Astrocyte (in vitro differentiated cells and primary cell): ENCODE measurements at regions not wholly inside any gene's neighbourhood (a gene's known extent, or its start where the extent isn't known, plus 50 kb on each side); places are given as distances from the start of the nearest gene placed in this dataset.

ENCODE experiments used
- DNase-seq: peaks from one replicate; pipeline ENCODE4 v3.0.0-alpha.2; 2010; ENCODE audit warnings: low read depth
- FAIRE-seq: peaks from 2 replicates; lab custom pipeline; 2011; peaks lifted over from hg19 to GRCh38; lab: Jason Lieb, UNC
- H2AFZ ChIP-seq: 2 replicates; pipeline ENCODE4 v1.6.0; 2012; ENCODE audit warnings: low read depth, low read length, inconsistent platforms
- H3K27ac ChIP-seq: 2 replicates; pipeline ENCODE4 v1.5.1; 2011; ENCODE audit warnings: low read depth, low read length, inconsistent platforms
- H3K27me3 ChIP-seq: 2 replicates; pipeline ENCODE4 v1.6.0; 2011; ENCODE audit warnings: low read length, inconsistent platforms; ENCODE audit not compliant: insufficient read depth
- H3K36me3 ChIP-seq: 2 replicates; pipeline ENCODE4 v1.5.1; 2011; ENCODE audit warnings: low read length, inconsistent platforms; ENCODE audit not compliant: insufficient read depth
- H3K4me1 ChIP-seq: 2 replicates; pipeline ENCODE4 v1.5.1; 2011; ENCODE audit warnings: low read length, inconsistent platforms; ENCODE audit not compliant: insufficient read depth
- H3K4me2 ChIP-seq: 2 replicates; pipeline ENCODE4 v1.6.0; 2012; ENCODE audit warnings: low read length, inconsistent platforms
- H3K4me3 ChIP-seq: 2 replicates; pipeline ENCODE4 v1.5.1; 2011; ENCODE audit warnings: low read depth, mild to moderate bottlenecking, low read length, inconsistent platforms; ENCODE audit not compliant: insufficient read depth
- H3K79me2 ChIP-seq: 2 replicates; pipeline ENCODE4 v1.6.0; 2012; ENCODE audit warnings: mild to moderate bottlenecking, low read length, inconsistent platforms; ENCODE audit not compliant: insufficient read depth
- H3K9ac ChIP-seq: 2 replicates; pipeline ENCODE4 v1.6.0; 2012; ENCODE audit warnings: mild to moderate bottlenecking, low read length, inconsistent platforms
- H3K9me3 ChIP-seq: 2 replicates; pipeline ENCODE4 v1.5.1; 2012; ENCODE audit warnings: low read depth, mild to moderate bottlenecking, low read length, inconsistent platforms; ENCODE audit not compliant: insufficient read depth
- H4K20me1 ChIP-seq: 2 replicates; pipeline ENCODE4 v1.6.0; 2012; ENCODE audit warnings: low read length, inconsistent platforms; ENCODE audit not compliant: insufficient read depth
- H3K27ac Mint-ChIP-seq: one replicate; pipeline ENCODE4 v1.8.0; 2021; ENCODE audit warnings: mild to moderate bottlenecking, mixed read lengths; ENCODE audit not compliant: unreplicated experiment
- H3K27me3 Mint-ChIP-seq: one replicate; pipeline ENCODE4 v1.8.0; 2021; ENCODE audit warnings: low read depth, mixed read lengths; ENCODE audit not compliant: unreplicated experiment
- H3K36me3 Mint-ChIP-seq: one replicate; pipeline ENCODE4 v1.8.0; 2021; ENCODE audit warnings: low read depth, mixed read lengths; ENCODE audit not compliant: unreplicated experiment
- H3K4me1 Mint-ChIP-seq: one replicate; pipeline ENCODE4 v1.8.0; 2021; ENCODE audit warnings: low read depth, mixed read lengths; ENCODE audit not compliant: unreplicated experiment
- H3K4me3 Mint-ChIP-seq: one replicate; pipeline ENCODE4 v1.8.0; 2021; ENCODE audit warnings: mild to moderate bottlenecking, moderate library complexity, mixed read lengths; ENCODE audit not compliant: unreplicated experiment
- H3K9me3 Mint-ChIP-seq: one replicate; pipeline ENCODE4 v1.8.0; 2021; ENCODE audit warnings: mild to moderate bottlenecking, mixed read lengths; ENCODE audit not compliant: unreplicated experiment
- CTCF ChIP-seq: IDR thresholded peaks from 2 replicates; pipeline ENCODE4 v1.5.1; 2011; ENCODE audit warnings: low read depth, mild to moderate bottlenecking, inconsistent platforms, low read length, moderate library complexity; ENCODE audit not compliant: insufficient read depth
- EZH2 ChIP-seq: IDR thresholded peaks from 2 replicates; pipeline ENCODE4 v1.6.1; 2012; ENCODE audit warnings: mild to moderate bottlenecking, low read length, inconsistent platforms; ENCODE audit not compliant: insufficient read depth

GRCh38 chr2:2765176-2765800 lies 434.2 kb upstream of the MYT1L start:
- no peak for FAIRE-seq
- H3K9me3 ChIP-seq: peaks cover 19% of the 10 kb centered on the region

GRCh38 chr2:2764739-2765138 lies 433.7 kb upstream of the MYT1L start:
- no peaks in the 10 kb centered on the region for H4K20me1 ChIP-seq
- FAIRE-seq: no peak
- no peaks in the 10 kb centered on the region for H3K36me3 ChIP-seq
- Mint-ChIP-seq H3K36me3 (no peaks in the 10 kb centered on the region), H3K27me3 (peaks cover 13% of the 10 kb centered on the region), H3K4me3 (no peak overlapping the region), H3K9me3 (peaks cover 14% of the 10 kb centered on the region), H3K4me1 (peaks cover 10% of the 10 kb centered on the region), H3K27ac (no peak overlapping the region)
- no peaks in the 10 kb centered on the region for H3K4me1 ChIP-seq
- peaks cover 19% of the 10 kb centered on the region for H3K9me3 ChIP-seq
- H3K4me2 ChIP-seq: no peak overlapping the region
- H3K4me3 ChIP-seq: no peak overlapping the region
- no peak overlapping the region for H3K27ac ChIP-seq
- no peaks in the 10 kb centered on the region for H3K27me3 ChIP-seq
- no peaks in the 10 kb centered on the region for H3K79me2 ChIP-seq
- H3K9ac ChIP-seq: no peak overlapping the region
- no peak overlapping the region for H2AFZ ChIP-seq
- TF ChIP-seq EZH2: no peak
- TF ChIP-seq CTCF: no peak
- no peak for DNase-seq

More at GRCh38 chr2:2765176-2765800, 434.2 kb upstream of the MYT1L start:
- TF ChIP-seq EZH2 (no peak), CTCF (no peak)
- H3K9ac ChIP-seq: no peak overlapping the region
- no peaks in the 10 kb centered on the region for H4K20me1 ChIP-seq
- H3K4me1 ChIP-seq: no peaks in the 10 kb centered on the region
- H3K27ac ChIP-seq: no peak overlapping the region
- H3K36me3 ChIP-seq: no peaks in the 10 kb centered on the region
- H3K36me3 Mint-ChIP-seq: no peaks in the 10 kb centered on the region
- no peak for DNase-seq
- H3K4me3 Mint-ChIP-seq: no peak overlapping the region
- no peak overlapping the region for H3K27ac Mint-ChIP-seq
- H3K4me3 ChIP-seq: no peak overlapping the region
- no peaks in the 10 kb centered on the region for H3K79me2 ChIP-seq
- no peak overlapping the region for H2AFZ ChIP-seq
- no peaks in the 10 kb centered on the region for H3K27me3 ChIP-seq
- H3K4me2 ChIP-seq: no peak overlapping the region
- peaks cover 14% of the 10 kb centered on the region for H3K9me3 Mint-ChIP-seq
- H3K27me3 Mint-ChIP-seq: peaks cover 17% of the 10 kb centered on the region
- peaks cover 10% of the 10 kb centered on the region for H3K4me1 Mint-ChIP-seq

- Histone ChIP-seq H3K4me1 (no peaks in the 10 kb centered on the region), H4K20me1 (no peaks in the 10 kb centered on the region), H3K4me3 (no peak overlapping the region), H3K79me2 (no peaks in the 10 kb centered on the region), H3K27me3 (no peaks in the 10 kb centered on the region), H3K36me3 (no peaks in the 10 kb centered on the region), H3K9ac (no peak overlapping the region), H3K27ac (no peak overlapping the region), H3K4me2 (no peak overlapping the region), H3K9me3 (peaks cover 19% of the 10 kb centered on the region), H2AFZ (no peak overlapping the region)
- DNase-seq (no peak), FAIRE-seq (no peak)
- H3K27me3 Mint-ChIP-seq: peaks cover 13% of the 10 kb centered on the region
- TF ChIP-seq CTCF: no peak
- TF ChIP-seq EZH2: no peak
- H3K4me3 Mint-ChIP-seq: no peak overlapping the region
- no peak overlapping the region for H3K27ac Mint-ChIP-seq
- peaks cover 14% of the 10 kb centered on the region for H3K9me3 Mint-ChIP-seq
- no peaks in the 10 kb centered on the region for H3K36me3 Mint-ChIP-seq
- H3K4me1 Mint-ChIP-seq: peaks cover 10% of the 10 kb centered on the region
Measured at GRCh38 chr2:2764001-2764355, 432.9 kb upstream of the MYT1L start.
